Adrenal gland (tissue), 5 donors: ENCODE measurements at regions not wholly inside any gene's neighbourhood (a gene's known extent, or its start where the extent isn't known, plus 50 kb on each side); places are given as distances from the start of the nearest gene placed in this dataset.

Experiments used
- POLR2A ChIP-seq, 2 donors: fragments of 450-650 bp; IDR thresholded peaks; one replicate each; pipeline ENCODE4 v1.6.1; 2017; ENCODE audit warnings: antibody characterized with exemption in 2 of 2, mild to moderate bottlenecking in 2 of 2, moderate library complexity in 1 of 2
- TF ChIP-seq, protein P1 (sequence below), 6 experiments: fragments of 450-650 bp in 4 of 6; fragments of 200-600 bp in 2 of 6; sonication (generic) in 1 of 6; IDR thresholded peaks; 1 replicate in 5 of 6; 2 replicates in 1 of 6; pipeline versions ENCODE4 v1.5.1 to v1.8.0; 2016 to 2021; ENCODE audit warnings: antibody characterized with exemption in 6 of 6, mild to moderate bottlenecking in 2 of 6, moderate library complexity in 1 of 6
- donor health status: DM: no; HTN: no; CAD: no.

DNA sequence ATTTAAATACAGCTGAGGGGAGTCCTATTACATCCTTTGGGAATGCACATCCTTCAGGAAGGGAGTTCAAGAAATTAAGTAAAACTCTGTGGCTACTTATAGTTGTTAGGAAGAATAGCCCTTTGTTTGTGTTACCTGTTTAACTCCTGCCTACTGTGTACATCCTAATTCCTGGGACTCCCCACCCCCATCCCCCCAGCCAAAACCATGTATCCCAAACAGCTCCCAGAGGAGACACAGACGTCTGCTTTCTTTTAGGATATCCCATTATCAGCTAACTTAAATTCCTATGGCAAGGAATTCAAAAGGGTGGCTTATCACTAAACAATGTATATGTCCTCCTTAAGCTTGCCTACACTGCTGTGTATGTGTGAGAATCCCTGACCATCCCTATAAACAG, 581.7 kb downstream of the DIPK2A start:
- TF ChIP-seq, protein P1, sequence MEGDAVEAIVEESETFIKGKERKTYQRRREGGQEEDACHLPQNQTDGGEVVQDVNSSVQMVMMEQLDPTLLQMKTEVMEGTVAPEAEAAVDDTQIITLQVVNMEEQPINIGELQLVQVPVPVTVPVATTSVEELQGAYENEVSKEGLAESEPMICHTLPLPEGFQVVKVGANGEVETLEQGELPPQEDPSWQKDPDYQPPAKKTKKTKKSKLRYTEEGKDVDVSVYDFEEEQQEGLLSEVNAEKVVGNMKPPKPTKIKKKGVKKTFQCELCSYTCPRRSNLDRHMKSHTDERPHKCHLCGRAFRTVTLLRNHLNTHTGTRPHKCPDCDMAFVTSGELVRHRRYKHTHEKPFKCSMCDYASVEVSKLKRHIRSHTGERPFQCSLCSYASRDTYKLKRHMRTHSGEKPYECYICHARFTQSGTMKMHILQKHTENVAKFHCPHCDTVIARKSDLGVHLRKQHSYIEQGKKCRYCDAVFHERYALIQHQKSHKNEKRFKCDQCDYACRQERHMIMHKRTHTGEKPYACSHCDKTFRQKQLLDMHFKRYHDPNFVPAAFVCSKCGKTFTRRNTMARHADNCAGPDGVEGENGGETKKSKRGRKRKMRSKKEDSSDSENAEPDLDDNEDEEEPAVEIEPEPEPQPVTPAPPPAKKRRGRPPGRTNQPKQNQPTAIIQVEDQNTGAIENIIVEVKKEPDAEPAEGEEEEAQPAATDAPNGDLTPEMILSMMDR (IDR thresholded peaks at IDR 0.05), result no peak
- TF ChIP-seq POLR2A (IDR thresholded peaks at IDR 0.05), result no peak
